HEK293T (cell line): ENCODE measurements at regions not wholly inside any gene's neighbourhood (a gene's known extent, or its start where the extent isn't known, plus 50 kb on each side); places are given as distances from the start of the nearest gene placed in this dataset.

Source experiments
- BHLHE40 ChIP-seq: fragments of 450-650 bp; IDR thresholded peaks from 2 replicates; pipeline ENCODE4 v1.6.1; 2016; ENCODE audit warnings: mild to moderate bottlenecking, moderate library complexity, borderline replicate concordance
- ELF4 ChIP-seq: fragments of 450-650 bp; IDR thresholded peaks from 2 replicates; pipeline ENCODE4 v1.6.1; 2017; ENCODE audit warnings: antibody characterized with exemption
- FOXA1 ChIP-seq: fragments of 450-650 bp; IDR thresholded peaks from 2 replicates; pipeline ENCODE4 v1.6.1; 2016; ENCODE audit warnings: mild to moderate bottlenecking
- FOXM1 ChIP-seq: fragments of 450-650 bp; IDR thresholded peaks from 2 replicates; pipeline ENCODE4 v1.6.1; 2017; ENCODE audit warnings: mild to moderate bottlenecking, borderline replicate concordance
- LEF1 ChIP-seq: fragments of 450-650 bp; IDR thresholded peaks from 2 replicates; pipeline ENCODE4 v1.6.1; 2017; ENCODE audit warnings: mild to moderate bottlenecking, borderline replicate concordance
- SP1 ChIP-seq: fragments of 450-650 bp; IDR thresholded peaks from 2 replicates; pipeline ENCODE4 v1.6.1; 2017
- SUZ12 ChIP-seq: fragments of 450-650 bp; IDR thresholded peaks from 2 replicates; pipeline ENCODE4 v1.6.1; 2016; ENCODE audit warnings: mild to moderate bottlenecking
- ZNF384 ChIP-seq: fragments of 450-650 bp; IDR thresholded peaks from 2 replicates; pipeline ENCODE4 v1.6.1; 2016
- TF ChIP-seq, protein P1 (sequence below): fragments of 450-650 bp; IDR thresholded peaks from 2 replicates; pipeline ENCODE4 v1.6.1; 2016

DNA sequence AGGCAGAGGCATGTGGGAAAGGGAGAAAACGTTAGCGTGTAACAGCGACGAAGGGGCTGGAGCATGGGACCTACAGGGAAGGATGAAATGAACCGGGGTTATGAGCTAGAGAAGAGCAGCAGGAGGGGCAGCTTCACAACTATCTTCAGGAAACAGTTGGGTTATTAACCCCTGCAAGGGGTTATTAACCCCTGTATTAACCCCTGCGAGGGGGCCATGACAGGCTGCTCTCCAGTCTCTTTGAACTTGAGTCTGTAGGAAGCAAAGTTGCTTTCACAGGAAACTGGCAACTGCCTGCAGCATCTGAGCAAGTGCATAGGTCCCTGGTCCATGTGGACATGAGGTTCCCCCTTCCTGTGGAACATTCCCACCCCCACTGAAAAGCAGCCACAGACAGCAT lies 119.2 kb upstream of the CRHR1 start:
- no peak for TF ChIP-seq SUZ12
- TF ChIP-seq FOXA1, result no peak
- no peak for TF ChIP-seq ELF4
- no peak for TF ChIP-seq SP1
- no peak for TF ChIP-seq ZNF384
- no peak for TF ChIP-seq LEF1
- TF ChIP-seq FOXM1, result no peak
- TF ChIP-seq, protein P1, sequence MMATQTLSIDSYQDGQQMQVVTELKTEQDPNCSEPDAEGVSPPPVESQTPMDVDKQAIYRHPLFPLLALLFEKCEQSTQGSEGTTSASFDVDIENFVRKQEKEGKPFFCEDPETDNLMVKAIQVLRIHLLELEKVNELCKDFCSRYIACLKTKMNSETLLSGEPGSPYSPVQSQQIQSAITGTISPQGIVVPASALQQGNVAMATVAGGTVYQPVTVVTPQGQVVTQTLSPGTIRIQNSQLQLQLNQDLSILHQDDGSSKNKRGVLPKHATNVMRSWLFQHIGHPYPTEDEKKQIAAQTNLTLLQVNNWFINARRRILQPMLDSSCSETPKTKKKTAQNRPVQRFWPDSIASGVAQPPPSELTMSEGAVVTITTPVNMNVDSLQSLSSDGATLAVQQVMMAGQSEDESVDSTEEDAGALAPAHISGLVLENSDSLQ, result no peak
- no peak for TF ChIP-seq BHLHE40
